HG03354 (cell line): ENCODE measurements at regions not wholly inside any gene's neighbourhood (a gene's known extent, or its start where the extent isn't known, plus 50 kb on each side); places are given as distances from the start of the nearest gene placed in this dataset.
"Not testable (repeated sequence)": the region's sequence is repeated elsewhere in the genome, so short reads cannot be mapped to it uniquely, and the experiment has no call there.

Source experiments
- ATAC-seq: cut with Tn5 transposase; IDR thresholded peaks from one replicate; pipeline ENCODE4 v1.9.1; 2021; ENCODE audit warnings: mild to moderate bottlenecking; ENCODE audit not compliant: unreplicated experiment, poor library complexity, severe bottlenecking

GRCh38 chr13:76680112-76680511 is 206.1 kb downstream of the KCTD12 start:
- ATAC-seq: no peak

GRCh38 chr13:76677043-76677442 is 209.2 kb downstream of the KCTD12 start:
- no peak for ATAC-seq

- no peak for ATAC-seq
These were observed 213.8 kb downstream of the KCTD12 start for GRCh38 chr13:76672420-76672819.

GRCh38 chr13:76668716-76669115 is 217.5 kb downstream of the KCTD12 start:
- no peak for ATAC-seq

- no peak for ATAC-seq
These were observed 218.1 kb downstream of the KCTD12 start for GRCh38 chr13:76668141-76668540.

GRCh38 chr13:76667551-76667950 is 218.7 kb downstream of the KCTD12 start:
- no peak for ATAC-seq

- ATAC-seq: no peak
These were observed 222.4 kb downstream of the KCTD12 start for GRCh38 chr13:76663592-76664335.

GRCh38 chr13:76659074-76659473 is 227.1 kb downstream of the KCTD12 start:
- not testable (repeated sequence) for ATAC-seq

- no peak for ATAC-seq
These were observed 229.7 kb downstream of the KCTD12 start for GRCh38 chr13:76656500-76656899.

- ATAC-seq: no peak
These were observed 230.1 kb downstream of the KCTD12 start for GRCh38 chr13:76656056-76656455.

GRCh38 chr13:76654263-76654662 is 231.9 kb downstream of the KCTD12 start:
- ATAC-seq: no peak

- ATAC-seq: no peak
These were observed 234.9 kb downstream of the KCTD12 start for GRCh38 chr13:76651286-76651685.

GRCh38 chr13:76647550-76647949 is 238.7 kb downstream of the KCTD12 start:
- ATAC-seq: no peak

GRCh38 chr13:76646946-76647345 is 239.3 kb downstream of the KCTD12 start:
- ATAC-seq: no peak

- ATAC-seq: no peak
These were observed 240.6 kb downstream of the KCTD12 start for GRCh38 chr13:76645632-76646031.

GRCh38 chr13:76644906-76645305 is 241.3 kb downstream of the KCTD12 start:
- ATAC-seq: no peak

GRCh38 chr13:76643596-76643995 is 242.6 kb downstream of the KCTD12 start:
- no peak for ATAC-seq

- ATAC-seq: no peak
These were observed 245.1 kb downstream of the KCTD12 start for GRCh38 chr13:76641056-76641455.

GRCh38 chr13:76638882-76639281 is 247.3 kb downstream of the KCTD12 start:
- no peak for ATAC-seq

- no peak for ATAC-seq
These were observed 248.0 kb downstream of the KCTD12 start for GRCh38 chr13:76638181-76638580.

GRCh38 chr13:76637641-76638141 is 248.5 kb downstream of the KCTD12 start:
- ATAC-seq: no peak

- no peak for ATAC-seq
These were observed 249.4 kb downstream of the KCTD12 start for GRCh38 chr13:76636829-76637228.
